HEK293 (cell line): ENCODE measurements at regions not wholly inside any gene's neighbourhood (a gene's known extent, or its start where the extent isn't known, plus 50 kb on each side); places are given as distances from the start of the nearest gene placed in this dataset.

Experiments
- CTCF ChIA-PET: fragments of 350-600 bp; formaldehyde crosslinking; extraction: SDS; loops from one replicate; lab custom pipeline; 2021; ENCODE audit warnings: antibody characterized with exemption; lab: Yijun Ruan, JAX
- POLR2A ChIA-PET: fragments of 300-600 bp; formaldehyde crosslinking; extraction: SDS; loops from one replicate; lab custom pipeline; 2020; ENCODE audit warnings: antibody characterized with exemption, inconsistent platforms; lab: Yijun Ruan, JAX
- H3K27ac ChIP-seq: fragments of 200-500 bp; sonication (Bioruptor generic); 2 replicates; pipeline ENCODE4 v1.5.1; 2014; ENCODE audit warnings: low read depth, low read length, control low read depth, inconsistent platforms; ENCODE audit errors: extremely low read depth
- H3K36me3 ChIP-seq, 2 experiments: fragments of 200-500 bp in 1 of 2; sonication (Bioruptor generic) in 1 of 2; 1 replicate in 1 of 2; 2 replicates in 1 of 2; pipeline ENCODE4 v1.5.1; 2014 to 2017; ENCODE audit warnings: inconsistent platforms in 2 of 2, low read length in 2 of 2; ENCODE audit not compliant: control insufficient read depth in 2 of 2, insufficient read depth in 1 of 2
- H3K4me1 ChIP-seq: fragments of 200-500 bp; sonication (Bioruptor generic); 2 replicates; pipeline ENCODE4 v1.5.1; 2014; ENCODE audit warnings: mild to moderate bottlenecking, low read length, inconsistent platforms; ENCODE audit not compliant: control insufficient read depth, insufficient read depth
- H3K4me3 ChIP-seq: 2 replicates; pipeline ENCODE4 v1.5.1; 2011; ENCODE audit warnings: low read depth, mild to moderate bottlenecking, control low read depth, low read length, moderate library complexity
- H3K9me3 ChIP-seq: fragments of 200-500 bp; sonication (Bioruptor generic); 2 replicates; pipeline ENCODE4 v1.5.1; 2014; ENCODE audit warnings: low read depth, low read length, inconsistent platforms; ENCODE audit not compliant: control insufficient read depth, insufficient read depth
- ATF2 ChIP-seq: fragments of 450-650 bp; formaldehyde crosslinking; IDR thresholded peaks from 2 replicates; pipeline ENCODE4 v1.5.1; 2016; ENCODE audit warnings: missing biosample characterization, missing genetic modification characterization, low read depth
- BCL11B ChIP-seq: fragments of 450-650 bp; formaldehyde crosslinking; IDR thresholded peaks from 2 replicates; pipeline ENCODE4 v1.5.1; 2016; ENCODE audit warnings: low read depth, missing biosample characterization, missing genetic modification characterization
- MZF1 ChIP-seq: fragments of 450-650 bp; formaldehyde crosslinking; IDR thresholded peaks from 2 replicates; pipeline ENCODE4 v1.5.1; 2017; ENCODE audit warnings: missing biosample characterization, missing genetic modification characterization, borderline replicate concordance
- PRDM4 ChIP-seq: fragments of 450-650 bp; formaldehyde crosslinking; IDR thresholded peaks from 2 replicates; pipeline ENCODE4 v1.5.1; 2017; ENCODE audit warnings: missing biosample characterization, missing genetic modification characterization
- SP3 ChIP-seq: fragments of 450-650 bp; formaldehyde crosslinking; IDR thresholded peaks from 2 replicates; pipeline ENCODE4 v1.5.1; 2016; ENCODE audit warnings: missing biosample characterization, missing genetic modification characterization
- WT1 ChIP-seq: fragments of 450-650 bp; formaldehyde crosslinking; IDR thresholded peaks from 2 replicates; pipeline ENCODE4 v1.5.1; 2016; ENCODE audit warnings: missing biosample characterization, missing genetic modification characterization
- ZBTB1 ChIP-seq: fragments of 450-650 bp; formaldehyde crosslinking; IDR thresholded peaks from 2 replicates; pipeline ENCODE4 v1.5.1; 2016; ENCODE audit warnings: missing biosample characterization, missing genetic modification characterization
- ZBTB26 ChIP-seq: fragments of 450-650 bp; formaldehyde crosslinking; optimal IDR thresholded peaks from 2 replicates; pipeline ENCODE3; 2016; ENCODE audit warnings: missing biosample characterization, mild to moderate bottlenecking, missing genetic modification characterization
- ZFP41 ChIP-seq: fragments of 450-650 bp; formaldehyde crosslinking; IDR thresholded peaks from 2 replicates; pipeline ENCODE4 v1.5.1; 2016; ENCODE audit warnings: missing biosample characterization, missing genetic modification characterization, borderline replicate concordance
- ZNF132 ChIP-seq: fragments of 450-650 bp; formaldehyde crosslinking; IDR thresholded peaks from 2 replicates; pipeline ENCODE4 v1.5.1; 2017; ENCODE audit warnings: missing biosample characterization, missing genetic modification characterization, borderline replicate concordance
- ZNF169 ChIP-seq: fragments of 450-650 bp; formaldehyde crosslinking; IDR thresholded peaks from 2 replicates; pipeline ENCODE4 v1.5.1; 2016; ENCODE audit warnings: missing biosample characterization, missing genetic modification characterization
- ZNF221 ChIP-seq: fragments of 450-650 bp; formaldehyde crosslinking; IDR thresholded peaks from 2 replicates; pipeline ENCODE4 v1.5.1; 2017; ENCODE audit warnings: missing biosample characterization, missing genetic modification characterization, borderline replicate concordance
- ZNF366 ChIP-seq: fragments of 450-650 bp; formaldehyde crosslinking; conservative IDR thresholded peaks from 2 replicates; pipeline ENCODE4 v1.5.1; 2016; ENCODE audit warnings: missing biosample characterization, missing genetic modification characterization
- ZNF416 ChIP-seq: fragments of 450-650 bp; formaldehyde crosslinking; IDR thresholded peaks from 2 replicates; pipeline ENCODE4 v1.5.1; 2016; ENCODE audit warnings: missing biosample characterization, missing genetic modification characterization
- ZNF48 ChIP-seq: fragments of 450-650 bp; formaldehyde crosslinking; IDR thresholded peaks from 2 replicates; pipeline ENCODE4 v1.5.1; 2016; ENCODE audit warnings: missing biosample characterization, missing genetic modification characterization
- ZNF514 ChIP-seq: fragments of 450-650 bp; formaldehyde crosslinking; IDR thresholded peaks from 2 replicates; pipeline ENCODE4 v1.5.1; 2016; ENCODE audit warnings: missing biosample characterization, missing genetic modification characterization
- ZNF548 ChIP-seq: fragments of 450-650 bp; formaldehyde crosslinking; IDR thresholded peaks from 2 replicates; pipeline ENCODE4 v1.5.1; 2016; ENCODE audit warnings: missing biosample characterization, missing genetic modification characterization
- ZNF549 ChIP-seq: fragments of 450-650 bp; IDR thresholded peaks from 2 replicates; pipeline ENCODE4 v1.5.1; 2018; ENCODE audit warnings: missing biosample characterization, missing genetic modification characterization, mild to moderate bottlenecking, inconsistent platforms, moderate library complexity
- ZNF558 ChIP-seq: fragments of 450-650 bp; formaldehyde crosslinking; IDR thresholded peaks from 2 replicates; pipeline ENCODE4 v1.5.1; 2016; ENCODE audit warnings: missing biosample characterization, missing genetic modification characterization
- ZNF624 ChIP-seq: fragments of 450-650 bp; formaldehyde crosslinking; IDR thresholded peaks from 2 replicates; pipeline ENCODE4 v1.5.1; 2017; ENCODE audit warnings: missing biosample characterization, missing genetic modification characterization
- ZNF76 ChIP-seq: fragments of 450-650 bp; formaldehyde crosslinking; IDR thresholded peaks from 2 replicates; pipeline ENCODE4; 2016; ENCODE audit warnings: low read depth, missing biosample characterization, missing genetic modification characterization, borderline replicate concordance
- ZNF777 ChIP-seq: fragments of 450-650 bp; formaldehyde crosslinking; IDR thresholded peaks from 2 replicates; pipeline ENCODE4 v1.5.1; 2017; ENCODE audit warnings: missing biosample characterization, missing genetic modification characterization, borderline replicate concordance
- ZSCAN18 ChIP-seq: fragments of 450-650 bp; formaldehyde crosslinking; IDR thresholded peaks from 2 replicates; pipeline ENCODE4 v1.5.1; 2016; ENCODE audit warnings: missing biosample characterization, missing genetic modification characterization
- TF ChIP-seq, protein P1 (sequence below): fragments of 450-650 bp; formaldehyde crosslinking; IDR thresholded peaks from 2 replicates; pipeline ENCODE4 v1.5.1; 2016; ENCODE audit warnings: missing biosample characterization, missing genetic modification characterization
- TF ChIP-seq, protein P2 (sequence below): fragments of 450-650 bp; IDR thresholded peaks from 2 replicates; pipeline ENCODE4 v1.5.1; 2018; ENCODE audit warnings: missing biosample characterization, mild to moderate bottlenecking, missing genetic modification characterization

GRCh38 chr7:13072014-13072413 lies 384.6 kb downstream of the ARL4A start:
- no peaks in the 10 kb centered on the region for H3K36me3 ChIP-seq
- ChIA-PET CTCF (no interaction called here), POLR2A (no interaction called here)
- no peak overlapping the region for H3K4me3 ChIP-seq
- TF ChIP-seq ZNF777 (tag by site-specific recombination) (no peak), ZNF416 (tag by site-specific recombination) (no peak), ZNF76 (tag by site-specific recombination) (no peak), ZNF48 (no peak), ZNF549 (tag by site-specific recombination) (no peak), SP3 (tag by site-specific recombination) (no peak), ZNF221 (no peak), ZNF624 (no peak), ZBTB1 (tag by site-specific recombination) (no peak), ZNF548 (tag by site-specific recombination) (no peak), ZBTB26 (tag by site-specific recombination) (no peak), ZNF366 (tag by site-specific recombination) (no peak), ATF2 (tag by site-specific recombination) (no peak), ZNF169 (tag by site-specific recombination) (no peak), MZF1 (tag by site-specific recombination) (no peak), BCL11B (tag by site-specific recombination) (no peak)
- TF ChIP-seq, protein P1, sequence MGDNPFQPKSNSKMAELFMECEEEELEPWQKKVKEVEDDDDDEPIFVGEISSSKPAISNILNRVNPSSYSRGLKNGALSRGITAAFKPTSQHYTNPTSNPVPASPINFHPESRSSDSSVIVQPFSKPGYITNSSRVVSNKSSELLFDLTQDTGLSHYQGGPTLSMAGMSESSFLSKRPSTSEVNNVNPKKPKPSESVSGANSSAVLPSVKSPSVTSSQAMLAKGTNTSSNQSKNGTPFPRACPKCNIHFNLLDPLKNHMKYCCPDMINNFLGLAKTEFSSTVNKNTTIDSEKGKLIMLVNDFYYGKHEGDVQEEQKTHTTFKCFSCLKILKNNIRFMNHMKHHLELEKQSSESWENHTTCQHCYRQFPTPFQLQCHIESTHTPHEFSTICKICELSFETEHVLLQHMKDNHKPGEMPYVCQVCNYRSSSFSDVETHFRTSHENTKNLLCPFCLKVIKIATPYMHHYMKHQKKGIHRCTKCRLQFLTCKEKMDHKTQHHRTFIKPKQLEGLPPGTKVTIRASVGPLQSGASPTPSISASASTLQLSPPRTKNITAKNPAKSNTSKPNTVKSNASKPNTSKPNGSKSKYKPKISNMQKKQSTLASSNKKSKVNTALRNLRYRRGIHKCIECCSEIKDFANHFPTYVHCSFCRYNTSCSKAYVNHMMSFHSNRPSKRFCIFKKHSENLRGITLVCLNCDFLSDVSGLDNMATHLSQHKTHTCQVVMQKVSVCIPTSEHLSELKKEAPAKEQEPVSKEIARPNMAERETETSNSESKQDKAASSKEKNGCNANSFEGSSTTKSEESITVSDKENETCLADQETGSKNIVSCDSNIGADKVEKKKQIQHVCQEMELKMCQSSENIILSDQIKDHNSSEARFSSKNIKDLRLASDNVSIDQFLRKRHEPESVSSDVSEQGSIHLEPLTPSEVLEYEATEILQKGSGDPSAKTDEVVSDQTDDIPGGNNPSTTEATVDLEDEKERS (tag by site-specific recombination) = no peak
- no peak overlapping the region for H3K27ac ChIP-seq
- H3K9me3 ChIP-seq = no peaks in the 10 kb centered on the region
- H3K4me1 ChIP-seq = no peaks in the 10 kb centered on the region

GRCh38 chr7:13077466-13077865 lies 390.0 kb downstream of the ARL4A start:
- ChIA-PET CTCF (interaction anchor here (0.6 kb wide), 1 partner anchor 254 kb away, joined by 3 read pairs; no protein-coding TSS in a partner anchor), POLR2A (no interaction called here)
- H3K4me3 ChIP-seq = no peak overlapping the region
- no peaks in the 10 kb centered on the region for H3K9me3 ChIP-seq
- no peaks in the 10 kb centered on the region for H3K4me1 ChIP-seq
- no peaks in the 10 kb centered on the region for H3K36me3 ChIP-seq
- H3K27ac ChIP-seq = no peak overlapping the region
- TF ChIP-seq ZNF76 (tag by site-specific recombination) = no peak
- no peak for TF ChIP-seq ZSCAN18 (tag by site-specific recombination)
- TF ChIP-seq PRDM4 (tag by site-specific recombination) = no peak
- TF ChIP-seq, protein P2, sequence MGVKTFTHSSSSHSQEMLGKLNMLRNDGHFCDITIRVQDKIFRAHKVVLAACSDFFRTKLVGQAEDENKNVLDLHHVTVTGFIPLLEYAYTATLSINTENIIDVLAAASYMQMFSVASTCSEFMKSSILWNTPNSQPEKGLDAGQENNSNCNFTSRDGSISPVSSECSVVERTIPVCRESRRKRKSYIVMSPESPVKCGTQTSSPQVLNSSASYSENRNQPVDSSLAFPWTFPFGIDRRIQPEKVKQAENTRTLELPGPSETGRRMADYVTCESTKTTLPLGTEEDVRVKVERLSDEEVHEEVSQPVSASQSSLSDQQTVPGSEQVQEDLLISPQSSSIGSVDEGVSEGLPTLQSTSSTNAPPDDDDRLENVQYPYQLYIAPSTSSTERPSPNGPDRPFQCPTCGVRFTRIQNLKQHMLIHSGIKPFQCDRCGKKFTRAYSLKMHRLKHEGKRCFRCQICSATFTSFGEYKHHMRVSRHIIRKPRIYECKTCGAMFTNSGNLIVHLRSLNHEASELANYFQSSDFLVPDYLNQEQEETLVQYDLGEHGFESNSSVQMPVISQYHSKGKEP (tag by site-specific recombination) = no peak
- TF ChIP-seq SP3 (tag by site-specific recombination) = no peak
- no peak for TF ChIP-seq ZNF558
- TF ChIP-seq WT1 (tag by site-specific recombination) = no peak
- no peak for TF ChIP-seq ZFP41 (tag by site-specific recombination)
- TF ChIP-seq ZNF221 = no peak
- no peak for TF ChIP-seq ZNF514 (tag by site-specific recombination)
- no peak for TF ChIP-seq ZNF132 (tag by site-specific recombination)
